ENCODE measurements at regions not wholly inside any gene's neighbourhood (a gene's known extent, or its start where the extent isn't known, plus 50 kb on each side); places are given as distances from the start of the nearest gene placed in this dataset.

DNA sequence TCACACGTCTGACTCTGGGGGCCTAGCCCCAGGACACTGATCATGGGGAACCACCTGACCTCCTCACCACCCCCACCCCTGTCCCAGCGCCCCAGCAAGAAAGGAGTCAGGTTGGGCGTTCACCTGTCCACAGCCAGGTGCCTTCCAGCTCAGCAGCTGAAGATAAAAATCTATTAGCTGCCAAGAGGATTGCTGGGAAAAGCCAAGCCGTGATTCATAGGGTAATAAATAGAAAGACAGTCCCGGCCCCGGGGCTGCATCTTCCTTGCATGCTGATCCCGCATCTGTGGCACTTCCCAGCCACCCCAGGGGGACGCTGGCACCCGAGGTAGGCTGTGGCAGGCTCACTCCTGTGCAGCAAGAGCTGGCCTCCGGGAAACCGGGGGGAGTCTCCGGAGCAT, 70.2 kb upstream of the NCOR2 start:
- no peak for TF ChIP-seq PPARA (CRISPR knock-in tag; IDR thresholded peaks at IDR 0.05; ENCODE audit: borderline replicate concordance)
- TF ChIP-seq, protein P1, sequence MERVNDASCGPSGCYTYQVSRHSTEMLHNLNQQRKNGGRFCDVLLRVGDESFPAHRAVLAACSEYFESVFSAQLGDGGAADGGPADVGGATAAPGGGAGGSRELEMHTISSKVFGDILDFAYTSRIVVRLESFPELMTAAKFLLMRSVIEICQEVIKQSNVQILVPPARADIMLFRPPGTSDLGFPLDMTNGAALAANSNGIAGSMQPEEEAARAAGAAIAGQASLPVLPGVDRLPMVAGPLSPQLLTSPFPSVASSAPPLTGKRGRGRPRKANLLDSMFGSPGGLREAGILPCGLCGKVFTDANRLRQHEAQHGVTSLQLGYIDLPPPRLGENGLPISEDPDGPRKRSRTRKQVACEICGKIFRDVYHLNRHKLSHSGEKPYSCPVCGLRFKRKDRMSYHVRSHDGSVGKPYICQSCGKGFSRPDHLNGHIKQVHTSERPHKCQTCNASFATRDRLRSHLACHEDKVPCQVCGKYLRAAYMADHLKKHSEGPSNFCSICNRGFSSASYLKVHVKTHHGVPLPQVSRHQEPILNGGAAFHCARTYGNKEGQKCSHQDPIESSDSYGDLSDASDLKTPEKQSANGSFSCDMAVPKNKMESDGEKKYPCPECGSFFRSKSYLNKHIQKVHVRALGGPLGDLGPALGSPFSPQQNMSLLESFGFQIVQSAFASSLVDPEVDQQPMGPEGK (CRISPR knock-in tag; IDR thresholded peaks at IDR 0.05; ENCODE audit: borderline replicate concordance): no peak
- TF ChIP-seq ZNF565 (CRISPR knock-in tag; conservative IDR thresholded peaks at IDR 0.05; ENCODE audit: low read depth): no peak
- TF ChIP-seq, protein P2, sequence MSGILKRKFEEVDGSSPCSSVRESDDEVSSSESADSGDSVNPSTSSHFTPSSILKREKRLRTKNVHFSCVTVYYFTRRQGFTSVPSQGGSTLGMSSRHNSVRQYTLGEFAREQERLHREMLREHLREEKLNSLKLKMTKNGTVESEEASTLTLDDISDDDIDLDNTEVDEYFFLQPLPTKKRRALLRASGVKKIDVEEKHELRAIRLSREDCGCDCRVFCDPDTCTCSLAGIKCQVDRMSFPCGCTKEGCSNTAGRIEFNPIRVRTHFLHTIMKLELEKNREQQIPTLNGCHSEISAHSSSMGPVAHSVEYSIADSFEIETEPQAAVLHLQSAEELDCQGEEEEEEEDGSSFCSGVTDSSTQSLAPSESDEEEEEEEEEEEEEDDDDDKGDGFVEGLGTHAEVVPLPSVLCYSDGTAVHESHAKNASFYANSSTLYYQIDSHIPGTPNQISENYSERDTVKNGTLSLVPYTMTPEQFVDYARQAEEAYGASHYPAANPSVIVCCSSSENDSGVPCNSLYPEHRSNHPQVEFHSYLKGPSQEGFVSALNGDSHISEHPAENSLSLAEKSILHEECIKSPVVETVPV (CRISPR knock-in tag; IDR thresholded peaks at IDR 0.05): no peak
- no peak for TF ChIP-seq ZC3H10 (CRISPR knock-in tag; IDR thresholded peaks at IDR 0.05)
- no peak for TF ChIP-seq ZFP30 (CRISPR knock-in tag; IDR thresholded peaks at IDR 0.05)
- no peak for TF ChIP-seq ESRRG (CRISPR knock-in tag; IDR thresholded peaks at IDR 0.05)
- TF ChIP-seq RARB (CRISPR knock-in tag; IDR thresholded peaks at IDR 0.05): no peak
- no peak for TF ChIP-seq TOX (CRISPR knock-in tag; IDR thresholded peaks at IDR 0.05; ENCODE audit: borderline replicate concordance)
- TF ChIP-seq, protein P3, sequence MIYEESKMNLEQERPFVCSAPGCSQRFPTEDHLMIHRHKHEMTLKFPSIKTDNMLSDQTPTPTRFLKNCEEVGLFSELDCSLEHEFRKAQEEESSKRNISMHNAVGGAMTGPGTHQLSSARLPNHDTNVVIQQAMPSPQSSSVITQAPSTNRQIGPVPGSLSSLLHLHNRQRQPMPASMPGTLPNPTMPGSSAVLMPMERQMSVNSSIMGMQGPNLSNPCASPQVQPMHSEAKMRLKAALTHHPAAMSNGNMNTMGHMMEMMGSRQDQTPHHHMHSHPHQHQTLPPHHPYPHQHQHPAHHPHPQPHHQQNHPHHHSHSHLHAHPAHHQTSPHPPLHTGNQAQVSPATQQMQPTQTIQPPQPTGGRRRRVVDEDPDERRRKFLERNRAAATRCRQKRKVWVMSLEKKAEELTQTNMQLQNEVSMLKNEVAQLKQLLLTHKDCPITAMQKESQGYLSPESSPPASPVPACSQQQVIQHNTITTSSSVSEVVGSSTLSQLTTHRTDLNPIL (CRISPR knock-in tag; IDR thresholded peaks at IDR 0.05; ENCODE audit: low read depth): no peak
- no peak for TF ChIP-seq SNAI2 (CRISPR knock-in tag; IDR thresholded peaks at IDR 0.05)
- no peak for TF ChIP-seq ARNTL (CRISPR knock-in tag; IDR thresholded peaks at IDR 0.05; ENCODE audit: borderline replicate concordance, low read depth)
- no peak for TF ChIP-seq GLIS3 (CRISPR knock-in tag; IDR thresholded peaks at IDR 0.05)
- ATAC-seq: no peak

DNA sequence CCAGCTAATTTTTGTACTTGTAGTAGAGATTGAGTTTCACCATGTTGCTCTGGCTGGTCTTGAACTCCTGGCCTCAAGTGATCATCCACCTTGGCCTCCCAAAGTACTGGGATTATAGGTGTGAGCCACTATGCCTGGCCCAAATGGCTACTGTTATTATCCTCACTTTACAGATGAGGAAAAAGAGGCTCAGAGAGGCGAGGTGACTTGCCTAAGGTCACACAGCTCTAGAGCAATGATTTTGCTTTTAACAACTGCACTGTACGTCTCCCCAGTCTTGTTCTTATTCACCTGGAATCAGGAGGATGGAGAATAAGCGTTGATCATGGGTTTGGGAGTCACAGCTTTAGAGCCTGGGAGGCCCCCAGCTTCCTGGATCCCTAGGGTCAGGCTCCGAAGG, 69.8 kb upstream of the NCOR2 start:
- TF ChIP-seq CSDC2 (CRISPR knock-in tag; IDR thresholded peaks at IDR 0.05): no peak
- TF ChIP-seq ZNF8 (CRISPR knock-in tag; IDR thresholded peaks at IDR 0.05): no peak
- TF ChIP-seq, protein P1 (CRISPR knock-in tag; IDR thresholded peaks at IDR 0.05; ENCODE audit: borderline replicate concordance): no peak
- TF ChIP-seq ARNTL (CRISPR knock-in tag; IDR thresholded peaks at IDR 0.05; ENCODE audit: borderline replicate concordance, low read depth): no peak
- no peak for TF ChIP-seq ZNF565 (CRISPR knock-in tag; conservative IDR thresholded peaks at IDR 0.05; ENCODE audit: low read depth)
- TF ChIP-seq, protein P3 (CRISPR knock-in tag; IDR thresholded peaks at IDR 0.05; ENCODE audit: low read depth): no peak
- no peak for TF ChIP-seq BACH2 (CRISPR knock-in tag; IDR thresholded peaks at IDR 0.05; ENCODE audit: borderline replicate concordance)
- no peak for TF ChIP-seq ZFP3 (CRISPR knock-in tag; IDR thresholded peaks at IDR 0.05)
- TF ChIP-seq OSR1 (CRISPR knock-in tag; IDR thresholded peaks at IDR 0.05): no peak
- TF ChIP-seq ISL1 (CRISPR knock-in tag; IDR thresholded peaks at IDR 0.05): no peak
- TF ChIP-seq ZFP30 (CRISPR knock-in tag; IDR thresholded peaks at IDR 0.05): no peak
- TF ChIP-seq, protein P4, sequence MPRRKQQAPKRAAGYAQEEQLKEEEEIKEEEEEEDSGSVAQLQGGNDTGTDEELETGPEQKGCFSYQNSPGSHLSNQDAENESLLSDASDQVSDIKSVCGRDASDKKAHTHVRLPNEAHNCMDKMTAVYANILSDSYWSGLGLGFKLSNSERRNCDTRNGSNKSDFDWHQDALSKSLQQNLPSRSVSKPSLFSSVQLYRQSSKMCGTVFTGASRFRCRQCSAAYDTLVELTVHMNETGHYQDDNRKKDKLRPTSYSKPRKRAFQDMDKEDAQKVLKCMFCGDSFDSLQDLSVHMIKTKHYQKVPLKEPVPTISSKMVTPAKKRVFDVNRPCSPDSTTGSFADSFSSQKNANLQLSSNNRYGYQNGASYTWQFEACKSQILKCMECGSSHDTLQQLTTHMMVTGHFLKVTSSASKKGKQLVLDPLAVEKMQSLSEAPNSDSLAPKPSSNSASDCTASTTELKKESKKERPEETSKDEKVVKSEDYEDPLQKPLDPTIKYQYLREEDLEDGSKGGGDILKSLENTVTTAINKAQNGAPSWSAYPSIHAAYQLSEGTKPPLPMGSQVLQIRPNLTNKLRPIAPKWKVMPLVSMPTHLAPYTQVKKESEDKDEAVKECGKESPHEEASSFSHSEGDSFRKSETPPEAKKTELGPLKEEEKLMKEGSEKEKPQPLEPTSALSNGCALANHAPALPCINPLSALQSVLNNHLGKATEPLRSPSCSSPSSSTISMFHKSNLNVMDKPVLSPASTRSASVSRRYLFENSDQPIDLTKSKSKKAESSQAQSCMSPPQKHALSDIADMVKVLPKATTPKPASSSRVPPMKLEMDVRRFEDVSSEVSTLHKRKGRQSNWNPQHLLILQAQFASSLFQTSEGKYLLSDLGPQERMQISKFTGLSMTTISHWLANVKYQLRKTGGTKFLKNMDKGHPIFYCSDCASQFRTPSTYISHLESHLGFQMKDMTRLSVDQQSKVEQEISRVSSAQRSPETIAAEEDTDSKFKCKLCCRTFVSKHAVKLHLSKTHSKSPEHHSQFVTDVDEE (CRISPR knock-in tag; IDR thresholded peaks at IDR 0.05): no peak
- no peak for ATAC-seq

All from SK-N-SH treated with all-trans-retinoic acid at 6 μM for 48 hours (cell line).